AG09319 (cell line): ENCODE measurements at regions not wholly inside any gene's neighbourhood (a gene's known extent, or its start where the extent isn't known, plus 50 kb on each side); places are given as distances from the start of the nearest gene placed in this dataset.

Source experiments
- DNase-seq: peaks from one replicate; pipeline ENCODE4 v3.0.0-alpha.2; 2010; ENCODE audit warnings: low read depth; ENCODE audit errors: extremely low read depth
- CTCF ChIP-seq: IDR thresholded peaks from 2 replicates; pipeline ENCODE4 v1.5.1; 2011; ENCODE audit warnings: low read depth, mild to moderate bottlenecking, inconsistent platforms, low read length, moderate library complexity

DNA sequence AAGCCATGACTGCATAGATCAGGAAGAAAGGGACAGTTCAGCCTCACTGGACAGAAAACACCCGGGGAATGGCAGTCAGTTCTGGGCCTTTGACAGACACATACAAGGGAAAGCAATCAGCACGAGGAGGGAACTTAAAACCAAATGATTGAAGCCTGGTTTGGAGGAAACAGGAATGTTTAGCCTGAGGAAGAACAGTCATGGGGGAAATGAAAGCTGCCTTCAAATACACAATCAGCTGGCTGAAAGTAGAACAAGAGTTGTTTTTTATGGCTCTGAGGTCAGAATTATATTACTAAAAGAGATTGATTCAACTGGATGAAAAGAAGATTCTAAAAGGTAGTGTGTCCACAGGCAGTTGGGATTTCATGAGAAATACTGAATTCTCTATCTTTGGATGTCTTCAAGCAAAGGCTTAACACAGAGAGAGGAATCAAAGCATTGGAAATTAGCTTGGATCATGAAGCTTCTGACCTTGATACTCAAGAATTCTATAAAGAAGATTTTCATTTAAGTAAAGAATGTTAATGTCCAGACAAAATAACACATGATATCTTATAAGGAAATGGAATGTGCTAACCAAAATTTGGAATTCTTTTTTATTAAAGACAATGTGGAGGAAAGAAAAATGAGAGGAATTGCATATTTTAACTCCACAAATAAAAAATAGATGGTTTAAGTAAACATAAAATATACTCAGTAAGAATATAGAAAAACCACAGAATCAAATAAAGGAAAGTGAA is 216.6 kb downstream of the IBTK start:
- no peak for DNase-seq

GRCh38 chr6:82030301-82030700 is 217.2 kb downstream of the IBTK start:
- no peak for TF ChIP-seq CTCF
- DNase-seq: no peak

More for the DNA sequence above, 216.6 kb downstream of the IBTK start:
- TF ChIP-seq CTCF: no peak

- no peak for TF ChIP-seq CTCF
- no peak for DNase-seq
Measured at GRCh38 chr6:82025271-82025670, 222.3 kb downstream of the IBTK start.

GRCh38 chr6:82022614-82023129 is 224.9 kb downstream of the IBTK start:
- no peak for TF ChIP-seq CTCF
- no peak for DNase-seq

GRCh38 chr6:82017773-82018172 is 229.8 kb downstream of the IBTK start:
- no peak for DNase-seq
- TF ChIP-seq CTCF: no peak

DNA sequence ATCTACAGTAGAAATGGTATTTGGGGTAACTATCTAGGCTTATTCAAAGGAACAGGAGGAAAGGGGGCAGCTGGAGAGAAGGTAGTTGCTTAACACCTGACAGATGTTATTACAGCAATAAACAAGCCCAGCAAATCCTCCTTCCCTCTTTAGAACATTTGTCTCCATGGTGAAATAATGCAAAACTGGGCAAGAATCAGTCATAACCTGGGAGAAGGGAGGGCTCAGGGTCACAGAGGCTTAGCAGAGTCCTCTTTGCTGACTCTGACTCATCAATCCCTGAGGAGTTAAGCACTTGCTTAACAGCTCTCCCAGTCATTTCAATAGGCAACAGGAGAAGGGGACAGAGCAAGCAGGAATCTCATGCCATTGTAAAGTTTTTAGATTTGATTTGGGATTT is 230.3 kb downstream of the IBTK start:
- no peak for TF ChIP-seq CTCF
- no peak for DNase-seq

DNA sequence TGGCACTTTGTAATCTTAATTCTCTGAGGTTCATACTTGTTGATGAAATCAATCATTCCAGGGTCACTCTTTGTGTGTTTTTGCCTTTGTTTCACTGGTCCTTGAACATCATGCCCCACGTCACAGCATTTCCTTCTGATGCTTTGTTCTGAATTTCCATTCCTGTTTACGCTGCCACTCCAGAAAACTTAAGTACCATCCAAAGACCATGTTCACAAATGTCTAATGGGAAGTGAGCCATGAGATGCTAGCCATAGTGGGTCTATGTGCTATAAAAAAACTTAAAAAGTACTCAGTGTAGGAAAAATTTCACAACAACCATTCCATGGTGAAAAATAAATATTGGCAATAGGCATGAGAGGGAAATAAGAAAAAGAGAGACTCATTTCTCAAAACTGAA is 232.0 kb downstream of the IBTK start:
- TF ChIP-seq CTCF: no peak
- DNase-seq: no peak
